T47D (cell line): ENCODE measurements at regions not wholly inside any gene's neighbourhood (a gene's known extent, or its start where the extent isn't known, plus 50 kb on each side); places are given as distances from the start of the nearest gene placed in this dataset.

Experiments used
- DNase-seq, 2 experiments: peaks; one replicate each; pipeline versions ENCODE4 v3.0.0 to v3.0.0-alpha.2; 2011 to 2012; ENCODE audit warnings: low read depth in 1 of 2, low spot score in 1 of 2
- JUND ChIP-seq: IDR thresholded peaks from 2 replicates; pipeline ENCODE4 v1.6.1; 2012; ENCODE audit warnings: low read depth
- in situ Hi-C: cut with HindIII; loops from 2 replicates; pipeline ENCODE4 v1.10.0; 2016; ENCODE audit warnings: low sequenced_read_pairs, low pct_unique_long_range_greater_than_20kb

GRCh38 chr3:124292329-124292728 lies 300.4 kb upstream of the ROPN1 start:
- no peak for TF ChIP-seq JUND
- peak in 1 of 2 experiments; percentile 26 for DNase-seq
- in situ Hi-C loops: no loop called here

DNA sequence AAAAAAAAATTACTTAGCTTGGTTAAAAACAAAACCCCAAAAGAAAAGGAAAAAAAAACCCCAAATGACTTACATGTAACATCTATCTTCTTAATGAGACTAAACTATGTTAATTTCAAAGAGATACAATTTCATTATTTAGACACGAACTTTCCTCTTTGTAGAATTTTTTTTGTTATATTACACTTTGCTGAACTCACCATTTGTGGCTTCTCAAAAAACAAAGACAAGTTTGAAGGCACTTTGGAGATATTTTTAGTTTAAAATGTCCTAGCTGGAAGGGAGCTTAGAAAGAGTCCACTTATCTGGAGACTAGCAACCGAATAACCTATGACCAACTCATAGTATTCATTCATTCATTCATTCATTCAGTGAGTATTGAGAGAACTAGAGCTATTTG lies 301.7 kb upstream of the ROPN1 start:
- in situ Hi-C loops: no loop called here
- TF ChIP-seq JUND: no peak
- no peak for DNase-seq

GRCh38 chr3:124295362-124295761 lies 303.4 kb upstream of the ROPN1 start:
- no peak for DNase-seq
- no peak for TF ChIP-seq JUND
- in situ Hi-C loops: no loop called here

- in situ Hi-C loops: no loop called here
- no peak for TF ChIP-seq JUND
- DNase-seq: no peak
These were observed 304.5 kb upstream of the ROPN1 start for GRCh38 chr3:124296406-124296805.

GRCh38 chr3:124297062-124297980 lies 305.4 kb upstream of the ROPN1 start:
- peak in 1 of 2 experiments; percentile 37 for DNase-seq
- TF ChIP-seq JUND: no peak
- in situ Hi-C loops: no loop called here

GRCh38 chr3:124298301-124298700 lies 306.4 kb upstream of the ROPN1 start:
- DNase-seq: no peak
- in situ Hi-C loops: no loop called here
- no peak for TF ChIP-seq JUND

GRCh38 chr3:124298951-124299350 lies 307.0 kb upstream of the ROPN1 start:
- in situ Hi-C loops: no loop called here
- DNase-seq: peak; percentile 25 to 83
- no peak for TF ChIP-seq JUND

GRCh38 chr3:124299831-124300230 lies 307.9 kb upstream of the ROPN1 start:
- no peak for DNase-seq
- in situ Hi-C loops: no loop called here
- TF ChIP-seq JUND: no peak

DNA sequence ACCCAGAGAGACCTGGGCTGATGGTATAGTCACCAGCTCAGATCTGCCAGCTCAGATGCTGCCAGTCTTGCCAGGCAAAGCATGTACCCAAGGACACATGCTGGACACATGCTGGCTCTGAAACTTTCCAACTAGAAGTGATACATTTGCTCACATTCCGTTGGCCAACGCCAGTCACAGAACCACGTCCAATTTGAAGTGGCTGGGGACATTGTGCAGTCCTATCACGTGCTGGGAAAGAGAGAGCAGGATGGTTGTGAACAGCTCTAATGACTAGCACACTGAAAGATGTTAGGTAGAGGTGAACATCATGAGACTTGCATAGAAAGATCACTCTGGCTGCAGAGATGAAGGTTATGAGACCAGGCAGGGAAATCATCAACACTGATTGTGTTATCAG lies 308.5 kb upstream of the ROPN1 start:
- in situ Hi-C loops: no loop called here
- DNase-seq: no peak
- TF ChIP-seq JUND: no peak

DNA sequence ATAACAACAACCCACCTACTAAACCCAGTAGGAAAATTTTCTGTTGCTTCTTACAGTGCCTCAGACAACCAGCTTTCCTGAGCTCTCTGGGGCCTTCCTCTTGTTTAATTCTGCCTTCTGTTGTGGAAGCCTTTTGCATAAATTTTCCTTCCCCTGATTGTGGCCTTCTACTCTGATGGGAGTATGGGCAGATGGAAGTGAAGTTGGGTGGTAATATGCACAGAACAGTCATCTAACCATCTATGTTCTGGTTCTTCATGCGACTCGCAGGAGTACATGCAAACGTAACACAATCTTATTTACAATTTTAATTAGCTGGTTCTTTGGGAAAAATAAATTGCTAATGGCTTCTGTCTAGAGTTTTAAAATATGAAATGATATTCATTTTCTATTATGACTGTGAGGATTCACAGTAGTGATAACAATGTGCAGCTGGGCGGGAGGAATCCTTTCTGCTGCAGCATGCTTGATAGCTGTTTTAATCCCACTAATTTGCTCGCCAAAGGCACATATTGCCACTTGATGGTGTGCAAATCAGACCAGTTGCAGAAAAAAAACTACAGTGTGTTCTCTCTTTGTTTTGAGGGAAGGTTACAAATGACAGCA lies 311.5 kb upstream of the ROPN1 start:
- TF ChIP-seq JUND: no peak
- in situ Hi-C loops: no loop called here
- DNase-seq: no peak

DNA sequence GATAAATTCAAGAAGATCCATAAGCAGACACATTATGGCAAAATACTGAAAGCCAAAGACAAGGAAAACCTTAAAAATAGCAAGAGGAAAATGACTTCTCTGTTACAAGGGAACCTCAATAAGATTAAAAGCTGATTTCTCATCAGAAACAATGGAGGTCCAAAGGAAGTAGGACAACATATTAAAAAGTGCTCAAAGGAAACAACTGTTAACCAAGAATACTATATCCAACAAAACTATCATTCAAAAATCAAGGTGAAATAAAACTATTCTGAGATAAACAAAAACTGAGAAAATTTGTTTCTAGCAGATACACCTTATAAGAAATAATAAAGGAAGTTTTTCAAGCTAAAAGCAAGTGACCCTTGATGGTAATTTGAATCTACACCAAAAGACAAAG lies 314.7 kb upstream of the ROPN1 start:
- in situ Hi-C loops: no loop called here
- no peak for DNase-seq
- TF ChIP-seq JUND: no peak

DNA sequence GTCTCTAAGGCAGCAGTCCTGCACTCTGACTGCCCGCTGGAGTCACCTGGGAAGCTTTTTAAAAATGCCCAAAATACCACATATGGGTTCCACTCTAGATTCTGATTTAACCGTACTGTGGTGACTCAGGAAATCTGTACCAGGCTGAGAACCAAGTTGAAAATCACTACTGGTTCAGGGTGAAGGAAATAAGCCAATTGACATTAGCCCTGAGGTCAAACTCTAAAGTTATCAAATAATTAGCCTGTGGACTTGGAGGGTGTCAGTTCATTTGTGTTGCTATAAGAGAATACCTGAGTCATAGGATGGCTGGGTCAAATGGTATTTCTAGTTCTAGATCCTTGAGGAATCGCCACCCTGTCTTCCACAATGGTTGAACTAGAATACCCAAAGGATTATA lies 321.7 kb upstream of the ROPN1 start:
- in situ Hi-C loops: no loop called here
- no peak for DNase-seq
- TF ChIP-seq JUND: no peak

DNA sequence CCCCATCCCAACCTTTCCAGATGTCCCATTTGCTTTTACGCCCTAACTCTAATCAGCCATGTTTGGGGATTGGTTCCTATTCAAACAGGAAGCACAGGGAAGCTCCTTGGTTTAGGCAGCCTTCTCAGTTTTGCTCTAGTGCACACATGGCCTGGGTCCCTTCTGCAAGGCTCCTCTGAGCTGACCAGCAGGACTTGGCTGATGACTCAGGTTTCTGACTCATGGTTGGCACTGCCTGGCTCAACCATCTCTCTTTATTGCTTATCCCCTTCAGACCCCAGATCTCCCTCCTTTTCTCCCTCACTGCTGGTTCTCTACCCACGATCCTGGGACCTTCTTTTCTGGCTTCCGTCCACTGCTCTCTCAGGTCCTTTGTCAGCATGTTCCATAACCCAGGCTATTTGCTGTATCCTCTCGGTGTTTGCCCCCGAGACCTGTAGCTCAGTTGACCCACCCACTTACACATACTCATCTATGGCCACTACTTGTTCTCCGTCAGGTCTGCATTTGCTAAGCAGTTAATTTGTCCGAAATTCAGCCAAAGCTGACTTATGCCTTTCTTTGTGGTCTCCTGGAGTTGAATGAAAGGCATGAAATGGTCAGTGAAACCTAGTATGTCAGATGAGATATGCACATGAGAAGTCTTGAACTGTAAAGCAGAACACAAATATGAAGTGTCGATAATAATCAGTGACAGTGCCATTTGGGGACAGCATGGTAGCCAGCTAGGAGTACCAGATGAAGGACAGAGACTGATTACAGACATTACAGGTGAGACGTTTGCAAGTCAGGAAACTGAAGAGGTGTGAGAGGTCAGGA lies 323.5 kb upstream of the ROPN1 start:
- TF ChIP-seq JUND: no peak
- DNase-seq: no peak
- in situ Hi-C loops: no loop called here
